ENCODE measurements at regions not wholly inside any gene's neighbourhood (a gene's known extent, or its start where the extent isn't known, plus 50 kb on each side); places are given as distances from the start of the nearest gene placed in this dataset.

DNA sequence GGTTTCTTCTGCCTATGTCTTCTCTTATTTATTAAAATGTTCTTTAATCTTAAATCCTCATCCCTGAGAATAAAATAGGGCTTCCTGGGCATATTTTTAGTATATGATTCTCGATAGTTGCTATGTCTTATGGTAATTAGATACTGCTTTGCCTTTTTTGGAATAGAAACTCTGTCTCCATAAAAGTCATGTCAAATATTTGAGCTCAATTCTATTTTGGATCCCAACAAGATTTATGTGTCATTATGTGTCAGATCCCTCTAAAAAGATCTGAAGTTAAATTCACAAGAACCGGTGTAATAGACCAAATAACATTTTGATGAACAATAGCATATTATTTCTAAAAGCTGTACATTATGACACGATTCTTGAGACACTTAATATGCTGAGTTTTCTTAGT is 312.5 kb upstream of the PDE3A start:
- TF ChIP-seq RARB (CRISPR knock-in tag; IDR thresholded peaks at IDR 0.05) (no peak), OSR1 (CRISPR knock-in tag; IDR thresholded peaks at IDR 0.05) (no peak), ISL1 (CRISPR knock-in tag; IDR thresholded peaks at IDR 0.05) (no peak), ZFP30 (CRISPR knock-in tag; IDR thresholded peaks at IDR 0.05) (no peak), TOX (CRISPR knock-in tag; IDR thresholded peaks at IDR 0.05; ENCODE audit: borderline replicate concordance) (no peak), CSDC2 (CRISPR knock-in tag; IDR thresholded peaks at IDR 0.05) (no peak), TCF4 (CRISPR knock-in tag; IDR thresholded peaks at IDR 0.05; ENCODE audit: borderline replicate concordance) (no peak), PPARA (CRISPR knock-in tag; IDR thresholded peaks at IDR 0.05; ENCODE audit: borderline replicate concordance) (no peak), ZNF70 (CRISPR knock-in tag; IDR thresholded peaks at IDR 0.05) (no peak)
- TF ChIP-seq, protein P1, sequence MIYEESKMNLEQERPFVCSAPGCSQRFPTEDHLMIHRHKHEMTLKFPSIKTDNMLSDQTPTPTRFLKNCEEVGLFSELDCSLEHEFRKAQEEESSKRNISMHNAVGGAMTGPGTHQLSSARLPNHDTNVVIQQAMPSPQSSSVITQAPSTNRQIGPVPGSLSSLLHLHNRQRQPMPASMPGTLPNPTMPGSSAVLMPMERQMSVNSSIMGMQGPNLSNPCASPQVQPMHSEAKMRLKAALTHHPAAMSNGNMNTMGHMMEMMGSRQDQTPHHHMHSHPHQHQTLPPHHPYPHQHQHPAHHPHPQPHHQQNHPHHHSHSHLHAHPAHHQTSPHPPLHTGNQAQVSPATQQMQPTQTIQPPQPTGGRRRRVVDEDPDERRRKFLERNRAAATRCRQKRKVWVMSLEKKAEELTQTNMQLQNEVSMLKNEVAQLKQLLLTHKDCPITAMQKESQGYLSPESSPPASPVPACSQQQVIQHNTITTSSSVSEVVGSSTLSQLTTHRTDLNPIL (CRISPR knock-in tag; IDR thresholded peaks at IDR 0.05; ENCODE audit: low read depth) = no peak
- TF ChIP-seq, protein P2, sequence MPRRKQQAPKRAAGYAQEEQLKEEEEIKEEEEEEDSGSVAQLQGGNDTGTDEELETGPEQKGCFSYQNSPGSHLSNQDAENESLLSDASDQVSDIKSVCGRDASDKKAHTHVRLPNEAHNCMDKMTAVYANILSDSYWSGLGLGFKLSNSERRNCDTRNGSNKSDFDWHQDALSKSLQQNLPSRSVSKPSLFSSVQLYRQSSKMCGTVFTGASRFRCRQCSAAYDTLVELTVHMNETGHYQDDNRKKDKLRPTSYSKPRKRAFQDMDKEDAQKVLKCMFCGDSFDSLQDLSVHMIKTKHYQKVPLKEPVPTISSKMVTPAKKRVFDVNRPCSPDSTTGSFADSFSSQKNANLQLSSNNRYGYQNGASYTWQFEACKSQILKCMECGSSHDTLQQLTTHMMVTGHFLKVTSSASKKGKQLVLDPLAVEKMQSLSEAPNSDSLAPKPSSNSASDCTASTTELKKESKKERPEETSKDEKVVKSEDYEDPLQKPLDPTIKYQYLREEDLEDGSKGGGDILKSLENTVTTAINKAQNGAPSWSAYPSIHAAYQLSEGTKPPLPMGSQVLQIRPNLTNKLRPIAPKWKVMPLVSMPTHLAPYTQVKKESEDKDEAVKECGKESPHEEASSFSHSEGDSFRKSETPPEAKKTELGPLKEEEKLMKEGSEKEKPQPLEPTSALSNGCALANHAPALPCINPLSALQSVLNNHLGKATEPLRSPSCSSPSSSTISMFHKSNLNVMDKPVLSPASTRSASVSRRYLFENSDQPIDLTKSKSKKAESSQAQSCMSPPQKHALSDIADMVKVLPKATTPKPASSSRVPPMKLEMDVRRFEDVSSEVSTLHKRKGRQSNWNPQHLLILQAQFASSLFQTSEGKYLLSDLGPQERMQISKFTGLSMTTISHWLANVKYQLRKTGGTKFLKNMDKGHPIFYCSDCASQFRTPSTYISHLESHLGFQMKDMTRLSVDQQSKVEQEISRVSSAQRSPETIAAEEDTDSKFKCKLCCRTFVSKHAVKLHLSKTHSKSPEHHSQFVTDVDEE (CRISPR knock-in tag; IDR thresholded peaks at IDR 0.05) = no peak
- TF ChIP-seq, protein P3, sequence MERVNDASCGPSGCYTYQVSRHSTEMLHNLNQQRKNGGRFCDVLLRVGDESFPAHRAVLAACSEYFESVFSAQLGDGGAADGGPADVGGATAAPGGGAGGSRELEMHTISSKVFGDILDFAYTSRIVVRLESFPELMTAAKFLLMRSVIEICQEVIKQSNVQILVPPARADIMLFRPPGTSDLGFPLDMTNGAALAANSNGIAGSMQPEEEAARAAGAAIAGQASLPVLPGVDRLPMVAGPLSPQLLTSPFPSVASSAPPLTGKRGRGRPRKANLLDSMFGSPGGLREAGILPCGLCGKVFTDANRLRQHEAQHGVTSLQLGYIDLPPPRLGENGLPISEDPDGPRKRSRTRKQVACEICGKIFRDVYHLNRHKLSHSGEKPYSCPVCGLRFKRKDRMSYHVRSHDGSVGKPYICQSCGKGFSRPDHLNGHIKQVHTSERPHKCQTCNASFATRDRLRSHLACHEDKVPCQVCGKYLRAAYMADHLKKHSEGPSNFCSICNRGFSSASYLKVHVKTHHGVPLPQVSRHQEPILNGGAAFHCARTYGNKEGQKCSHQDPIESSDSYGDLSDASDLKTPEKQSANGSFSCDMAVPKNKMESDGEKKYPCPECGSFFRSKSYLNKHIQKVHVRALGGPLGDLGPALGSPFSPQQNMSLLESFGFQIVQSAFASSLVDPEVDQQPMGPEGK (CRISPR knock-in tag; IDR thresholded peaks at IDR 0.05; ENCODE audit: borderline replicate concordance) = no peak

Data from SK-N-SH treated with all-trans-retinoic acid at 6 μM for 48 hours (cell line).